ENCODE measurements at regions not wholly inside any gene's neighbourhood (a gene's known extent, or its start where the extent isn't known, plus 50 kb on each side); places are given as distances from the start of the nearest gene placed in this dataset.

DNA sequence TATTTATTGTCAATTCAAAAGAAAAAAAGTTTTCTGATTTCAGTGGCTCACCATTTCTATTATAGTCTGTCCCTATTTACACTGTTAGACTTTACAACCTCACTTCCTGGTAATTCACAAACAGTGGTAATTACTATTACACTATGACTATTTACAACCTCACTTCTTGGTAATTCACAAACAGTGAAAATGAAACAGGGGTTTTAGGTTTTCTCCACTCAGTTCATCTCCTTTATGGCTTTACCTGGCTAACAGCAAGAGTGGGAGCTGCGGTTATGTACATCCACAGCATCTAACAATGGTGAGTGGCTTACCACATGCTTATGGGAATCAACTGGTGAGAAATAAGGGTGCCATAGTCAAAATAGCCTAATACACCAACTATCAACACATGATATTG lies 166.4 kb downstream of the CASP12 start:
- H3K27ac ChIP-seq = no peak overlapping the region
- TF ChIP-seq, protein P1, sequence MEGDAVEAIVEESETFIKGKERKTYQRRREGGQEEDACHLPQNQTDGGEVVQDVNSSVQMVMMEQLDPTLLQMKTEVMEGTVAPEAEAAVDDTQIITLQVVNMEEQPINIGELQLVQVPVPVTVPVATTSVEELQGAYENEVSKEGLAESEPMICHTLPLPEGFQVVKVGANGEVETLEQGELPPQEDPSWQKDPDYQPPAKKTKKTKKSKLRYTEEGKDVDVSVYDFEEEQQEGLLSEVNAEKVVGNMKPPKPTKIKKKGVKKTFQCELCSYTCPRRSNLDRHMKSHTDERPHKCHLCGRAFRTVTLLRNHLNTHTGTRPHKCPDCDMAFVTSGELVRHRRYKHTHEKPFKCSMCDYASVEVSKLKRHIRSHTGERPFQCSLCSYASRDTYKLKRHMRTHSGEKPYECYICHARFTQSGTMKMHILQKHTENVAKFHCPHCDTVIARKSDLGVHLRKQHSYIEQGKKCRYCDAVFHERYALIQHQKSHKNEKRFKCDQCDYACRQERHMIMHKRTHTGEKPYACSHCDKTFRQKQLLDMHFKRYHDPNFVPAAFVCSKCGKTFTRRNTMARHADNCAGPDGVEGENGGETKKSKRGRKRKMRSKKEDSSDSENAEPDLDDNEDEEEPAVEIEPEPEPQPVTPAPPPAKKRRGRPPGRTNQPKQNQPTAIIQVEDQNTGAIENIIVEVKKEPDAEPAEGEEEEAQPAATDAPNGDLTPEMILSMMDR (conservative IDR thresholded peaks at IDR 0.05) = no peak

DNA sequence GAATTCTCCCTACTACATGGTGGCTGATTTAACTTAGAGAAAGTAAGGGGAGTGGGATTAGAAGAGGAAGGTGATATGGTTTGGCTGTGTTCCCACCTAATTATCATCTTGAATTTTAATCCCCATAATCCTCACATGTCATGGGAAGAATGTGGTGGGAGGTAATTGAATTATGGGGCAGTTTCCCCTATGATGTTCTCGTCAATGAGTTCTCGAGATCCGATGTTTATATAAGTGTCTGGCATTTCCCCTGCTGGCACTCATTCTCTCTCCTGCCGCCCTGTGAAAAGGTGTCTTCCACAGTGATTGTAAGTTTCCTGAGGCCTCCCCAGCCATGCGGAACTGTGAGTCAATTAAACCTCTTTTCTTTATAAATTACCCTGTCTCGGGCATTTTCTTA lies 169.3 kb downstream of the CASP12 start:
- TF ChIP-seq, protein P1 (conservative IDR thresholded peaks at IDR 0.05) = no peak
- H3K27ac ChIP-seq = no peak overlapping the region

DNA sequence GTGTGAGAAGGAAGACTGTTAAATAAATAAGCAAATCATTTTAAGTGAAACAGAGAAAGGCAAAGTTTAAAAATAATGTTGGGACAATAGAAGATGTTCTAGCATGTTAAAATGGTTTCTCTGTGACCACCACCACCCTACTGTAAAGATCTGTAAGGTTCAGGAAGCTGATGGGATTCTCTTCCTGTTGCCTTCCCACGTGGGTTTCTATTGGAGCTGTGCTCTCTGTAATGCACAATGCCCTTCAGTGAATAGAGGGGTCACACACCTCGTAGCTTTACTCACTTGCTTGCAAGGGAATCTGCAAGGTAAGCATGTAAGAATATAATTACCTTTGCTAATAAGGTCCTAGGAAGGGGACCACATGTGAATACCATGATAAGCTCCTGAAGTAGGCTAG lies 170.5 kb downstream of the CASP12 start:
- TF ChIP-seq, protein P1 (conservative IDR thresholded peaks at IDR 0.05) = no peak
- no peak overlapping the region for H3K27ac ChIP-seq

DNA sequence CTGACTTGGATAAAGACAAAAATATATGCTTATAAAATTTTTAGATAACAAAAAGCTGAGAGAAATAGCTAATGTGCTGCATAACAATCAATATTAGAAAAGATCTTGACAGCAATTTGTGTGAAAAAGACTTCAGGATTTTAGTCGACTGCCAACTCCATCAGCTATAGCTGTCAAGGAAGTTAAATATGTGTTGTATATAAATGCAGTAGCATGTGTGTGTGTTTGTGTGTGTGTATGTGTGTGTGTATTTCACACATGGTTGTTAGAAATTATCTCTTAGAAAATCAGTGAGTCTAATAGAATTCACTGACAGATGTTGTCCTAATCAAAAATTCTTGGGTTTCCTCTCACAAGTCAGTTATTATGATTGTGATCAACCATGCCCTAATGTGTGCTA lies 171.2 kb downstream of the CASP12 start:
- TF ChIP-seq, protein P1 (conservative IDR thresholded peaks at IDR 0.05) = no peak
- no peak overlapping the region for H3K27ac ChIP-seq

DNA sequence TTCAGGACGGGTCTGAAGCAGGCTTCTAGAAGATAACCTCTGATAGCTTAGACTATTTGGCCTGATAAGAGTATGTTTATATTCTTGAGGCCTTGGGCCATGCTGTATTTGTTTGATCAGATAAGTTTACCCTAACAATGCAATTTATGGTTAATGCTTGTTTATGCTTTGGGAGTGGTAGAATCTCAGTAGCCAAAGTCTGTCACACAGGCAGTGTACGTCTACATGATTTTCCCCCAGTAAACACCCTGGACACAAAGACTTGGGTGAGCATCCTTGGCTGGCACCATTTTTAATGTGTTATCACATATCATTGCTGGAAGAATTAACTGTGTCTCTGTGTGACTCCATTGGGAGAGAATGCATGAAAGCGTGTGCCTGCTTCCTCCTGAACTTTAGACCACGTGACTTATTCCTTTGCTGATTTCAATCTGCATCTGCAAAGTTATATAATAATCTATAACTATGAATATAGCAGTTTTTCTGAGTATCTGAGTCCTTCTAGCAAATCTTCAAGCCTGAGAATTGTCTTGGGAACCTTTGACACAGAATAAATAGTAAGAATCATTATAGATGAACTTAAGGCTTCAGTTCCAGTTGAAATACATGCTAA lies 172.4 kb downstream of the CASP12 start:
- TF ChIP-seq, protein P1 (conservative IDR thresholded peaks at IDR 0.05) = no peak
- H3K27ac ChIP-seq = no peak overlapping the region

DNA sequence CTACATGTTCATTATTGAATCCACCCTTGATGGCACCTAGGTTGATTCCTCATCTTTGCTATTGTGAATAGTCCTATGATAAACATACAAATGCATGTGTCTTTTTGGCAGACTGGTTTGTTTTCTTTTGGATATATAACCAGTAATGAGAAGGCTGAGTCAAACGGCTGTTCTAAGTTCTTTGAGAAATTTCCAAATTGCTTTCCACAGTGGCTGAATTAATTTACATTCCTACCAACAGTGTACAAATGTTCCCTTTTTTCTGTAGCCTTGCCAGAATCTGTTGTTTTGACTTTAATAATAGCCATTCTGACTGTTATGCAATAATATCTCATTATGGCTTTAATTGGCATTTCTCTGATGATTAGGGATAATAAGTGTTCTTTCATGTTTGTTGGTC lies 184.9 kb downstream of the CASP12 start:
- TF ChIP-seq, protein P1 (conservative IDR thresholded peaks at IDR 0.05) = no peak
- H3K27ac ChIP-seq = no peak overlapping the region

DNA sequence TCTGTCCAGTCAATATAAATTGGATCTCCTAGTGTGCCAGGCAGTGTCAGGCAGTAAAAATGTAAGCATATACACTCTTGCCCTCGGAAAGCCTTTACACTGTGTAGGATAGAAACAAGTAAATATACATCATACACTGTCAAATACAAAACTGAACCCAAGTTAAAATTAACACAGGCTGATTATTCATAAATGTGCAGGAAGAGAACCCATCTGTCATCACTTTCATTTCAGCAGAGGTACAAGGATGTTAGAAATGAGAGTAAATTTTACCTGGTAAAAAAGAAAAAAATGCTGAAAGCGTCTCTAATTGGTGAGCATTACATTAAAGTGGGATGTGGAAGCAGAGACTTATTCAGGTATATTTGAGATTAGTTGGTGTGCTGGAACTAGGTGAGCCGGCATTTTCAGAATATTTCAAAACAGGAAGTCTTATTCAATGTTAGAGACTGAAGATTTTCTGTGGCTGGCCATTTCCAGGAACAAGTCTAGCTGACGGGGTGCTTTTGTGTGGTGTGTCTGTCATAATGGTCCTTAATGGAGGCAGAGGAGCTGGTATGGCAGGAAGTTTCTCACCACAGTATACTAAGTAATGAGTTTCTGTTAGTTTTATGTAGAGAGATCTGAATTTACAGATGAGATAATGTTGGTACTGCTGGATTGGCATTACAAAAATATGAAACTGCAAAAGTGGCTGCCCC lies 192.6 kb downstream of the CASP12 start:
- peak overlapping the region; percentile 57 for H3K27ac ChIP-seq
- TF ChIP-seq, protein P1 (conservative IDR thresholded peaks at IDR 0.05) = no peak

Data from VCaP (cell line).